ENCODE measurements at regions not wholly inside any gene's neighbourhood (a gene's known extent, or its start where the extent isn't known, plus 50 kb on each side); places are given as distances from the start of the nearest gene placed in this dataset.

GRCh38 chr7:106797937-106798336, 67.1 kb upstream of the PIK3CG start:
- TF ChIP-seq CTCF (IDR thresholded peaks at IDR 0.05): no peak
- TF ChIP-seq POLR2A (IDR thresholded peaks at IDR 0.05): no peak

Measured in tibial nerve (tissue), 3 donors.